Esophagus (tissue), 2 donors: ENCODE measurements at regions not wholly inside any gene's neighbourhood (a gene's known extent, or its start where the extent isn't known, plus 50 kb on each side); places are given as distances from the start of the nearest gene placed in this dataset.

Experiments
- H3K27ac ChIP-seq, 2 donors: one replicate each; pipeline ENCODE4 v1.5.1; 2013; ENCODE audit warnings: low read depth in 2 of 2, mild to moderate bottlenecking in 2 of 2, inconsistent platforms in 1 of 2, low read length in 1 of 2, moderate library complexity in 1 of 2
- H3K27me3 ChIP-seq, 2 donors: one replicate each; pipeline ENCODE4 v1.6.1; 2013; ENCODE audit warnings: low read length in 2 of 2, control low read depth in 1 of 2, mild to moderate bottlenecking in 1 of 2; ENCODE audit not compliant: insufficient read depth in 2 of 2, control insufficient read depth in 1 of 2
- H3K36me3 ChIP-seq, 2 donors: one replicate each; pipeline ENCODE4 v1.6.1; 2013; ENCODE audit warnings: low read length in 1 of 2; ENCODE audit not compliant: control insufficient read depth in 2 of 2, insufficient read depth in 2 of 2
- H3K4me1 ChIP-seq, 2 donors: one replicate each; pipeline ENCODE4 v1.6.1; 2013; ENCODE audit warnings: low read length in 1 of 2; ENCODE audit not compliant: control insufficient read depth in 2 of 2, insufficient read depth in 2 of 2
- H3K4me3 ChIP-seq, 2 donors: one replicate each; pipeline ENCODE4 v1.5.1; 2013; ENCODE audit warnings: low read length in 2 of 2, mild to moderate bottlenecking in 2 of 2, low read depth in 1 of 2, moderate library complexity in 1 of 2
- H3K9me3 ChIP-seq, 2 donors: one replicate each; pipeline ENCODE4 v1.6.1; 2013; ENCODE audit warnings: mild to moderate bottlenecking in 2 of 2, low read depth in 1 of 2, low read length in 1 of 2, moderate library complexity in 1 of 2; ENCODE audit not compliant: control insufficient read depth in 2 of 2, insufficient read depth in 1 of 2
- whole genome bisulfite sequencing, 2 donors: extraction: QIAGEN DNeasy Blood & Tissue Kit; methylation state at CpG; one replicate each; pipeline ENCODE4 v1.1.7; 2013; 5-methylcytosine and 5-hydroxymethylcytosine counted together
- donor health status: healthy with polysubstance abuse.
- donor health status: Bipolar disorder and iron deficiency.

- Histone ChIP-seq H3K36me3 (no peaks in the 10 kb centered on the region), H3K4me1 (no peaks in the 10 kb centered on the region), H3K27me3 (no peaks in the 10 kb centered on the region), H3K9me3 (no peaks in the 10 kb centered on the region), H3K4me3 (no peak overlapping the region), H3K27ac (no peak overlapping the region)
- WGBS, 2 donors = 41 to 48% methylated on average over 3 of the region's 3 CpGs
These were observed 155.0 kb downstream of the QDPR start for GRCh38 chr4:17356926-17357325.

- H3K9me3 ChIP-seq = no peaks in the 10 kb centered on the region
- no peaks in the 10 kb centered on the region for H3K27me3 ChIP-seq
- no peaks in the 10 kb centered on the region for H3K36me3 ChIP-seq
- no peak overlapping the region for H3K27ac ChIP-seq
- WGBS, 2 donors = 86 to 90% methylated on average over 5 of the region's 5 CpGs
- H3K4me1 ChIP-seq = no peaks in the 10 kb centered on the region
- H3K4me3 ChIP-seq = no peak overlapping the region
These were observed 159.5 kb downstream of the QDPR start for GRCh38 chr4:17352357-17352756.

- Histone ChIP-seq H3K27ac (no peak overlapping the region), H3K9me3 (no peaks in the 10 kb centered on the region), H3K4me3 (no peak overlapping the region), H3K4me1 (no peaks in the 10 kb centered on the region), H3K36me3 (no peaks in the 10 kb centered on the region), H3K27me3 (no peaks in the 10 kb centered on the region)
- 57 to 66% methylated on average over 2 of the region's 2 CpGs for WGBS, 2 donors
These were observed 164.4 kb downstream of the QDPR start for GRCh38 chr4:17347445-17347844.

- Histone ChIP-seq H3K4me1 (peaks cover 0 to 7% of the 10 kb centered on the region in 2 donors), H3K4me3 (no peak overlapping the region), H3K27ac (no peak overlapping the region), H3K9me3 (no peaks in the 10 kb centered on the region), H3K36me3 (no peaks in the 10 kb centered on the region), H3K27me3 (no peaks in the 10 kb centered on the region)
- WGBS, 2 donors = 79 to 90% methylated on average over 2 of the region's 2 CpGs
These were observed 172.5 kb downstream of the QDPR start for GRCh38 chr4:17339376-17339775.

GRCh38 chr4:17336986-17337385 is 174.9 kb downstream of the QDPR start:
- H3K9me3 ChIP-seq = no peaks in the 10 kb centered on the region
- H3K4me1 ChIP-seq = peaks cover 0 to 7% of the 10 kb centered on the region in 2 donors
- no peak overlapping the region for H3K27ac ChIP-seq
- H3K4me3 ChIP-seq = no peak overlapping the region
- H3K27me3 ChIP-seq = no peaks in the 10 kb centered on the region
- H3K36me3 ChIP-seq = no peaks in the 10 kb centered on the region
- WGBS, 2 donors = 32 to 41% methylated on average over 1 of the region's 1 CpG

GRCh38 chr4:17336524-17336961 is 175.3 kb downstream of the QDPR start:
- no peaks in the 10 kb centered on the region for H3K9me3 ChIP-seq
- no peaks in the 10 kb centered on the region for H3K36me3 ChIP-seq
- no peak overlapping the region for H3K4me3 ChIP-seq
- no peaks in the 10 kb centered on the region for H3K27me3 ChIP-seq
- peaks cover 0 to 7% of the 10 kb centered on the region in 2 donors for H3K4me1 ChIP-seq
- no peak overlapping the region for H3K27ac ChIP-seq
- 33 to 37% methylated on average over 10 of the region's 10 CpGs for WGBS, 2 donors

GRCh38 chr4:17336069-17336468 is 175.8 kb downstream of the QDPR start:
- WGBS, 2 donors = 90 to 92% methylated on average over 1 of the region's 1 CpG
- H3K36me3 ChIP-seq = no peaks in the 10 kb centered on the region
- H3K27me3 ChIP-seq = no peaks in the 10 kb centered on the region
- H3K27ac ChIP-seq = no peak overlapping the region
- H3K4me3 ChIP-seq = no peak overlapping the region
- peaks cover 0 to 7% of the 10 kb centered on the region in 2 donors for H3K4me1 ChIP-seq
- no peaks in the 10 kb centered on the region for H3K9me3 ChIP-seq

- Histone ChIP-seq H3K27ac (no peak overlapping the region), H3K27me3 (no peaks in the 10 kb centered on the region), H3K9me3 (no peaks in the 10 kb centered on the region), H3K4me3 (no peak overlapping the region), H3K4me1 (peaks cover 0 to 7% of the 10 kb centered on the region in 2 donors), H3K36me3 (no peaks in the 10 kb centered on the region)
- 90 to 93% methylated on average over 3 of the region's 3 CpGs for WGBS, 2 donors
These were observed 176.5 kb downstream of the QDPR start for GRCh38 chr4:17335371-17335770.

GRCh38 chr4:17332478-17332877 is 179.4 kb downstream of the QDPR start:
- WGBS, 2 donors = 62 to 68% methylated on average over 5 of the region's 5 CpGs
- Histone ChIP-seq H3K4me1 (peaks cover 0 to 7% of the 10 kb centered on the region in 2 donors), H3K4me3 (no peak overlapping the region), H3K27ac (no peak overlapping the region), H3K27me3 (no peaks in the 10 kb centered on the region), H3K9me3 (no peaks in the 10 kb centered on the region), H3K36me3 (no peaks in the 10 kb centered on the region)

GRCh38 chr4:17329046-17329445 is 182.8 kb downstream of the QDPR start:
- Histone ChIP-seq H3K36me3 (no peaks in the 10 kb centered on the region), H3K9me3 (no peaks in the 10 kb centered on the region), H3K4me3 (no peak overlapping the region), H3K27me3 (no peaks in the 10 kb centered on the region), H3K27ac (no peak overlapping the region), H3K4me1 (no peaks in the 10 kb centered on the region)
- 74 to 89% methylated on average over 1 of the region's 1 CpG for WGBS, 2 donors
